Cardiac fibroblast (primary cell): ENCODE measurements at regions not wholly inside any gene's neighbourhood (a gene's known extent, or its start where the extent isn't known, plus 50 kb on each side); places are given as distances from the start of the nearest gene placed in this dataset.

Source experiments
- DNase-seq, 2 donors: peaks; one replicate each; pipeline versions ENCODE4 v3.0.0 to v3.0.0-alpha.2; 2010; ENCODE audit warnings: low read depth in 2 of 2
- H3K4me3 ChIP-seq, 2 donors: replicated peaks in 1 of 2; 1 replicate in 1 of 2; 2 replicates in 1 of 2; pipeline ENCODE4 v1.5.1; 2011; ENCODE audit warnings: low read depth in 2 of 2, low read length in 2 of 2, mild to moderate bottlenecking in 2 of 2, moderate library complexity in 1 of 2
- TF ChIP-seq, protein P1 (sequence below): IDR thresholded peaks from one replicate; pipeline ENCODE4 v1.5.1; 2011; ENCODE audit warnings: low read depth, mild to moderate bottlenecking, low read length, inconsistent platforms

- no peak for DNase-seq
- TF ChIP-seq, protein P1, sequence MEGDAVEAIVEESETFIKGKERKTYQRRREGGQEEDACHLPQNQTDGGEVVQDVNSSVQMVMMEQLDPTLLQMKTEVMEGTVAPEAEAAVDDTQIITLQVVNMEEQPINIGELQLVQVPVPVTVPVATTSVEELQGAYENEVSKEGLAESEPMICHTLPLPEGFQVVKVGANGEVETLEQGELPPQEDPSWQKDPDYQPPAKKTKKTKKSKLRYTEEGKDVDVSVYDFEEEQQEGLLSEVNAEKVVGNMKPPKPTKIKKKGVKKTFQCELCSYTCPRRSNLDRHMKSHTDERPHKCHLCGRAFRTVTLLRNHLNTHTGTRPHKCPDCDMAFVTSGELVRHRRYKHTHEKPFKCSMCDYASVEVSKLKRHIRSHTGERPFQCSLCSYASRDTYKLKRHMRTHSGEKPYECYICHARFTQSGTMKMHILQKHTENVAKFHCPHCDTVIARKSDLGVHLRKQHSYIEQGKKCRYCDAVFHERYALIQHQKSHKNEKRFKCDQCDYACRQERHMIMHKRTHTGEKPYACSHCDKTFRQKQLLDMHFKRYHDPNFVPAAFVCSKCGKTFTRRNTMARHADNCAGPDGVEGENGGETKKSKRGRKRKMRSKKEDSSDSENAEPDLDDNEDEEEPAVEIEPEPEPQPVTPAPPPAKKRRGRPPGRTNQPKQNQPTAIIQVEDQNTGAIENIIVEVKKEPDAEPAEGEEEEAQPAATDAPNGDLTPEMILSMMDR: no peak
- H3K4me3 ChIP-seq: no peak overlapping the region
Observed at GRCh38 chr22:49067504-49067903, 760.2 kb downstream of the BRD1 start.

DNA sequence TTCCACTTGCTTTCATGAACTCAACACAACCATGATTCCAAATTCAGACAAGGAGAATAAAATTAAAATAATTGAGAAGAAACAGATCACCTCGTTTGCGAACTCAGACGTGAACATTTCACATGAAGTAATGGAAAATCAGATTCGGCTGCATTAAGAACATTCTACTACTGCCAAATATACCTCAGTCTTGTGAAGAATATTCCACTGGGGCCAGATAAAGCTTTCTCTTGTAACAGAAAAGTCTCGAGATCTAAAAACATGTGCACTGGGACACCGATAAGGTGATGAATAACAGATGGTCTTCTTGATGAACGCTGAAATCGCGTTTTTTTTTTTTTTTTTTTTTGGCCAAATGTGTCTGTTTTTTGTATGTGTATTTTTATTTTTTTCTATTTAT is 761.1 kb downstream of the BRD1 start:
- TF ChIP-seq, protein P1: no peak
- no peak overlapping the region for H3K4me3 ChIP-seq
- DNase-seq: no peak

DNA sequence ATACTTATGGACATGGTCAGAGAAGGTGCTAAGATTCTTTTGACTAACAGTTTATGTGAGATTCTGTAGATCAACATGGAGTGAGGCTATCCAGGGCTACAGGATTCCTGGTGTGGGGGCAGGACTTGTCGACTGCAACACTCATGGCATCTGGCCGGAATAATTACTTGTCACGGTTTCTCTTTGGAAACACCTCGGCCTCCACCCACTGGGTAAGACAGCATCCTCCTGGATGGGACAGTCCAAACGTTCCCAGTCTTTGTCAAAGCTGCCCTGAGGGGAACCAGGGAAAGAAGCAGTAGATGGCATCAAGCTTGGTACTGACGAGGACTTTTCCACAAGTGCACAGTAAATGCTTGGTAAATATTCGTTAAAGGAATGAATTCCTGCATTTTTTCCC is 762.8 kb downstream of the BRD1 start:
- H3K4me3 ChIP-seq: no peak overlapping the region
- TF ChIP-seq, protein P1: no peak
- no peak for DNase-seq

DNA sequence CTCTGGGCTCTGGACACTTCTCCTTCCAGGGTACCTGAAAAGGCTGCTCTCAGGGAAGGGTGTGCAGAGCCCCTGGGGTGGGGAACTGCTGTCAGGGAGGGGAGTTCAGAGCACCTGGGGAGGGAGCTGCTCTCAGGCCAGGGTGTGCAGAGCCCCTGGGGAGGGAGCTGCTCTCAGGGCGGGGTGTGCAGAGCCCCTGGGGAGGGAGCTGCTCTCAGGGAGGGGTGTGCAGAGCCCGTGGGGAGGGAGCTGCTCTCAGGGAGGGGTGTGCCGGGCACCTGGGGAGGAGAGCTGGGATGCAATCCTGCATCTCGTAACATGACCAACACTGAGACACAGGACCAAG is 764.2 kb downstream of the BRD1 start:
- no peak for DNase-seq
- H3K4me3 ChIP-seq: no peak overlapping the region
- TF ChIP-seq, protein P1: no peak

GRCh38 chr22:49062802-49063544 is 764.7 kb downstream of the BRD1 start:
- no peak overlapping the region for H3K4me3 ChIP-seq
- TF ChIP-seq, protein P1: no peak
- DNase-seq: no peak

DNA sequence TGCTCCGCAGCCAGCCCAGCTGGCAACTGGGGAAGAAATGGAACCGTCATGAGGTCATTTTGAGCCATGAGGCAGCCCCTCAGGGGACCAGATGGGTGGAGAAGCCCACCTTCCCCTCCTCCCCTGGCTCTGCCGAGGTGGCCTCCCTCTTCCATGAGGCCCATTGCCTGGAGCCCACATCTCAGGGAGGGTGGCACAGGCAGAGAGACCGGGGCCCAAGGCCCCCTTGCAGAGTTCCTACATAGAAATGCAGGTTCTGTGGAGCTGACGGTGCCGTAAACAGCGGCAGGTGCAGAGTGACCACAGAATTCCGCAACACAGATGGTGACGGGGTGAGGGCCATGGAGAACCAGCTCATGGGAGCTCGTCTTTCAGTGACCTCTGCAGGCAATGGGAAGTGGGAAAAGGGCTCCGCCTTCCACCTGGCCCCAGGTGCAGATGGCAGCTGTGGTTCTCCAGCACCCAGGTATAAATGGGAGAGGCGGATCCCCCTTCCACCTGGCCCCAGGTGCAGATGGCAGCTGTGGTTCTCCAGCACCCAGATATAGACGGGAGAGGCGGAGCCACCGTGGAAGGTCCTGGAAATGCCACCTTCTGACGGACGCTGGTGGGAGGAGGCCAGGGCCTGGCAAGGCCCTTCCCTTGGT is 765.4 kb downstream of the BRD1 start:
- no peak for DNase-seq
- H3K4me3 ChIP-seq: no peak overlapping the region
- TF ChIP-seq, protein P1: no peak
